Trophoblast cell (in vitro differentiated cells and primary cell): ENCODE measurements at regions not wholly inside any gene's neighbourhood (a gene's known extent, or its start where the extent isn't known, plus 50 kb on each side); places are given as distances from the start of the nearest gene placed in this dataset.

Experiments
- DNase-seq, 2 donors: peaks; one replicate each; pipeline ENCODE4 v3.0.0-alpha.2; 2016
- H2AFZ ChIP-seq: 2 replicates; pipeline ENCODE4 v1.6.1; 2013; ENCODE audit warnings: low read length, moderate library complexity, mild to moderate bottlenecking; ENCODE audit not compliant: insufficient read depth, poor library complexity
- H2AK5ac ChIP-seq: 2 replicates; pipeline ENCODE4 v1.6.1; 2013; ENCODE audit warnings: mild to moderate bottlenecking, low read length
- H2BK120ac ChIP-seq: 2 replicates; pipeline ENCODE4 v1.6.1; 2013; ENCODE audit warnings: low read length, mild to moderate bottlenecking, moderate library complexity; ENCODE audit not compliant: insufficient read depth, poor library complexity
- H2BK12ac ChIP-seq: 2 replicates; pipeline ENCODE4 v1.6.1; 2013; ENCODE audit warnings: mild to moderate bottlenecking, low read length, moderate library complexity
- H2BK5ac ChIP-seq: 2 replicates; pipeline ENCODE4 v1.6.1; 2013; ENCODE audit warnings: low read length, low read depth, moderate library complexity, mild to moderate bottlenecking; ENCODE audit not compliant: poor library complexity
- H3K14ac ChIP-seq: 2 replicates; pipeline ENCODE4 v1.6.1; 2013; ENCODE audit warnings: mild to moderate bottlenecking, low read length
- H3K18ac ChIP-seq: 2 replicates; pipeline ENCODE4 v1.6.1; 2013; ENCODE audit warnings: mild to moderate bottlenecking, low read length
- H3K23ac ChIP-seq: 2 replicates; pipeline ENCODE4 v1.6.1; 2013; ENCODE audit warnings: low read length
- H3K27ac ChIP-seq: 2 replicates; pipeline ENCODE4 v1.5.1; 2013; ENCODE audit warnings: low read depth, mild to moderate bottlenecking, inconsistent platforms, low read length, moderate library complexity
- H3K27me3 ChIP-seq: 2 replicates; pipeline ENCODE4 v1.6.1; 2013; ENCODE audit warnings: inconsistent platforms, mild to moderate bottlenecking, low read length, moderate library complexity; ENCODE audit not compliant: insufficient read depth
- H3K36me3 ChIP-seq, 2 experiments: 1 replicate in 1 of 2; 2 replicates in 1 of 2; pipeline ENCODE4 v1.6.1; 2013; ENCODE audit warnings: low read length in 2 of 2, mild to moderate bottlenecking in 2 of 2, moderate library complexity in 1 of 2; ENCODE audit not compliant: insufficient read depth in 2 of 2, control insufficient read depth in 1 of 2
- H3K4ac ChIP-seq: 2 replicates; pipeline ENCODE4 v1.6.1; 2013; ENCODE audit warnings: low read depth, mild to moderate bottlenecking, low read length, moderate library complexity
- H3K4me1 ChIP-seq, 2 experiments: 1 replicate in 1 of 2; 2 replicates in 1 of 2; pipeline ENCODE4 v1.6.1; 2013; ENCODE audit warnings: low read length in 2 of 2, mild to moderate bottlenecking in 2 of 2, moderate library complexity in 1 of 2; ENCODE audit not compliant: insufficient read depth in 2 of 2, control insufficient read depth in 1 of 2
- H3K4me2 ChIP-seq: 2 replicates; pipeline ENCODE4 v1.6.1; 2013; ENCODE audit warnings: inconsistent platforms, mild to moderate bottlenecking, low read length, moderate library complexity
- H3K4me3 ChIP-seq: 2 replicates; pipeline ENCODE4 v1.5.1; 2013; ENCODE audit warnings: mild to moderate bottlenecking, low read depth, low read length, inconsistent platforms
- H3K79me1 ChIP-seq: one replicate; pipeline ENCODE4 v1.6.1; 2013; ENCODE audit warnings: low read length
- H3K79me2 ChIP-seq: 2 replicates; pipeline ENCODE4 v1.6.1; 2013; ENCODE audit warnings: low read length, mild to moderate bottlenecking; ENCODE audit not compliant: control insufficient read depth, insufficient read depth, poor library complexity
- H3K9ac ChIP-seq: 2 replicates; pipeline ENCODE4 v1.6.1; 2013; ENCODE audit warnings: mild to moderate bottlenecking, low read length
- H3K9me3 ChIP-seq: 2 replicates; pipeline ENCODE4 v1.6.1; 2013; ENCODE audit warnings: low read depth, mild to moderate bottlenecking, control low read depth, inconsistent platforms, low read length; ENCODE audit not compliant: insufficient read depth
- H4K12ac ChIP-seq: 2 replicates; pipeline ENCODE4 v1.6.1; 2013; ENCODE audit warnings: low read depth, mild to moderate bottlenecking, low read length, moderate library complexity
- H4K8ac ChIP-seq: 2 replicates; pipeline ENCODE4 v1.6.1; 2013; ENCODE audit warnings: low read depth, mild to moderate bottlenecking, low read length, moderate library complexity
- H4K91ac ChIP-seq: one replicate; pipeline ENCODE4 v1.6.1; 2013; ENCODE audit warnings: low read depth, mild to moderate bottlenecking, low read length, moderate library complexity
- WGBS: extraction: QIAGEN DNeasy Blood & Tissue Kit; methylation state at CpG from one replicate; pipeline ENCODE4 v1.1.7; 2013; ENCODE audit warnings: missing lambda C conversion rate; ENCODE audit not compliant: insufficient read length, insufficient coverage; ENCODE audit errors: extremely low coverage; 5-methylcytosine and 5-hydroxymethylcytosine counted together

- Histone ChIP-seq H4K8ac (no peak overlapping the region), H2BK120ac (no peak overlapping the region), H2AK5ac (no peak overlapping the region), H3K27ac (no peak overlapping the region), H3K9ac (no peak overlapping the region), H3K27me3 (no peaks in the 10 kb centered on the region), H2AFZ (no peak overlapping the region), H3K18ac (no peak overlapping the region), H4K12ac (no peak overlapping the region), H2BK12ac (no peak overlapping the region), H3K79me1 (no peaks in the 10 kb centered on the region), H3K4me1 (no peaks in the 10 kb centered on the region), H4K91ac (no peak overlapping the region), H3K4me2 (no peak overlapping the region), H3K9me3 (peaks cover 2% of the 10 kb centered on the region), H3K23ac (no peak overlapping the region), H3K79me2 (no peaks in the 10 kb centered on the region), H3K4me3 (no peak overlapping the region), H3K36me3 (no peaks in the 10 kb centered on the region), H2BK5ac (no peak overlapping the region), H3K14ac (no peak overlapping the region), H3K4ac (no peak overlapping the region)
- no CpG with 5 or more reads among the region's 3 CpGs for WGBS
- no peak for DNase-seq
These were observed 289.8 kb upstream of the HABP2 start for GRCh38 chr10:113263056-113263455.

- Histone ChIP-seq H3K36me3 (no peaks in the 10 kb centered on the region), H3K4ac (no peak overlapping the region), H3K4me3 (no peak overlapping the region), H3K23ac (no peak overlapping the region), H3K4me1 (no peaks in the 10 kb centered on the region), H2AFZ (no peak overlapping the region), H3K27me3 (no peaks in the 10 kb centered on the region), H3K18ac (no peak overlapping the region), H3K27ac (no peak overlapping the region), H3K9me3 (peaks cover 2% of the 10 kb centered on the region), H4K12ac (no peak overlapping the region), H3K9ac (no peak overlapping the region), H2AK5ac (no peak overlapping the region), H3K79me1 (no peaks in the 10 kb centered on the region), H4K8ac (no peak overlapping the region), H2BK120ac (no peak overlapping the region), H4K91ac (no peak overlapping the region), H2BK5ac (no peak overlapping the region), H2BK12ac (no peak overlapping the region), H3K4me2 (no peak overlapping the region), H3K14ac (no peak overlapping the region), H3K79me2 (no peaks in the 10 kb centered on the region)
- no CpG with 5 or more reads among the region's 11 CpGs for WGBS
- no peak for DNase-seq
These were observed 288.3 kb upstream of the HABP2 start for GRCh38 chr10:113264333-113265131.

- Histone ChIP-seq H4K8ac (no peak overlapping the region), H4K12ac (no peak overlapping the region), H3K4ac (no peak overlapping the region), H3K18ac (no peak overlapping the region), H3K4me1 (no peaks in the 10 kb centered on the region), H4K91ac (no peak overlapping the region), H3K79me1 (no peaks in the 10 kb centered on the region), H3K27ac (no peak overlapping the region), H2BK5ac (no peak overlapping the region), H2BK120ac (no peak overlapping the region), H3K36me3 (no peaks in the 10 kb centered on the region), H3K27me3 (no peaks in the 10 kb centered on the region), H3K9ac (no peak overlapping the region), H2AFZ (no peak overlapping the region), H3K14ac (no peak overlapping the region), H3K4me3 (no peak overlapping the region), H3K9me3 (peaks cover 2% of the 10 kb centered on the region), H2AK5ac (no peak overlapping the region), H3K79me2 (no peaks in the 10 kb centered on the region), H3K4me2 (no peak overlapping the region), H3K23ac (no peak overlapping the region), H2BK12ac (no peak overlapping the region)
- WGBS: no CpG with 5 or more reads among the region's 4 CpGs
- DNase-seq: no peak
These were observed 286.7 kb upstream of the HABP2 start for GRCh38 chr10:113266147-113266546.

GRCh38 chr10:113267619-113268562 lies 285.0 kb upstream of the HABP2 start:
- H4K8ac ChIP-seq: no peak overlapping the region
- no peaks in the 10 kb centered on the region for H3K79me2 ChIP-seq
- no peak overlapping the region for H3K18ac ChIP-seq
- no peak overlapping the region for H2BK5ac ChIP-seq
- no peak overlapping the region for H4K12ac ChIP-seq
- H2BK120ac ChIP-seq: no peak overlapping the region
- no peak overlapping the region for H3K14ac ChIP-seq
- H2BK12ac ChIP-seq: no peak overlapping the region
- H3K4me3 ChIP-seq: no peak overlapping the region
- H3K9ac ChIP-seq: no peak overlapping the region
- no peak overlapping the region for H4K91ac ChIP-seq
- no peak overlapping the region for H3K23ac ChIP-seq
- no peak overlapping the region for H2AK5ac ChIP-seq
- no peak for DNase-seq
- no peak overlapping the region for H3K27ac ChIP-seq
- peaks cover 0 to 4% of the 10 kb centered on the region in 2 experiments for H3K4me1 ChIP-seq
- no peaks in the 10 kb centered on the region for H3K79me1 ChIP-seq
- H3K4ac ChIP-seq: no peak overlapping the region
- WGBS: no CpG with 5 or more reads among the region's 4 CpGs
- H3K27me3 ChIP-seq: no peaks in the 10 kb centered on the region
- no peak overlapping the region for H3K4me2 ChIP-seq
- no peak overlapping the region for H2AFZ ChIP-seq
- H3K36me3 ChIP-seq: no peaks in the 10 kb centered on the region
- peaks cover 2% of the 10 kb centered on the region for H3K9me3 ChIP-seq
